ENCODE measurements at regions not wholly inside any gene's neighbourhood (a gene's known extent, or its start where the extent isn't known, plus 50 kb on each side); places are given as distances from the start of the nearest gene placed in this dataset.

- no peak for TF ChIP-seq POLR2A (IDR thresholded peaks at IDR 0.05)
- no peak for TF ChIP-seq CTCF (IDR thresholded peaks at IDR 0.05 in 8 of 11, conservative IDR thresholded peaks at IDR 0.05 in 3 of 11)
- TF ChIP-seq POLR2AphosphoS5 (IDR thresholded peaks at IDR 0.05): no peak
- no peak overlapping the region for H3K4me3 ChIP-seq
- H3K27me3 ChIP-seq (replicated peaks in 1 of 7): no peaks in the 10 kb centered on the region
- no peaks in the 10 kb centered on the region for H3K9me3 ChIP-seq
- H3K36me3 ChIP-seq: no peaks in the 10 kb centered on the region
- no peak for DNase-seq
- H3K27ac ChIP-seq: no peak overlapping the region
- H3K4me1 ChIP-seq: peaks cover 0 to 19% (median 4%) of the 10 kb centered on the region in 6 donors
- 56 to 88% (median 74%) methylated on average over 1 of the region's 1 CpG for WGBS, 5 donors
- intact Hi-C loops (cut with DNase I; ENCODE audit: low total_unique reads): no loop called here
Measured at GRCh38 chr5:124522992-124523391, 223.4 kb downstream of the ZNF608 start.

DNA sequence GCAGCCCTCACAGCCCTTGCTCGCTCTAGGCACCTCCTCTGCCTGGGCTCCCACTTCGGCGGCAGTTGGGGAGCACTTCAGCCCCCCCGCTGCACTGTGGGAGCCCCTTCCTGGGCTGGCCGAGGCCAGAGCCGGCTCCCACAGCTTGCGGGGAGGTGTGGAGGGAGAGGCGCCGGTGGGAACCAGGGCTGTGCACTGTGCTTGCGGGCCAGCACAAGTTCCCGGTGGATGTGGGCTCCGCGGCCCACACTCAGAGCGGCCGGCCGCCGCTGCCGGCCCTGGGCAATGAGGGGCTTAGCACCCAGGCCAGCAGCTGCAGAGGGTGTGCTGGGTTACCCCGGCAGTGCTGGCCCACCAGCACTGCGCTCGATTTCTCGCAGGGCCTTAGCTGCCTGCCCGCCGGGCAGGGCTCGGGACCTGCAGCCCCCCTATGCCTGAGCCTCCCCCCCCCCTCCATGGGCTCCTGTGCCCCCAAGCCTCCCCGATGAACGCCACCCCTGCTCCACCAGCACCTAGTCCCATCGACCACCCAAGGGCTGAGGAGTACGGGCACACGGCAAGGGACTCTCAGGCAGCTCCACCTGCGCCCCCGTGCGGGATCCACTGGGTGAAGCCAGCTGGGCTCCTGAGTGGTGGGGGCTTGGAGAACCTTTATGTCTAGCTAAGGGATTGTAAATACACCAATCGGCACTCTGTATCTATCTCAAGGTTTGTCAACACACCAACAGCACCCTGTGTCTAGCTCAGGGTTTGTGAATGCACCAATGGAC, 224.8 kb downstream of the ZNF608 start:
- no peak for DNase-seq
- Histone ChIP-seq H3K27me3 (replicated peaks in 1 of 7) (no peaks in the 10 kb centered on the region), H3K4me1 (peaks cover 0 to 19% (median 4%) of the 10 kb centered on the region in 6 donors), H3K36me3 (no peaks in the 10 kb centered on the region), H3K27ac (no peak overlapping the region), H3K9me3 (no peaks in the 10 kb centered on the region), H3K4me3 (no peak overlapping the region)
- intact Hi-C loops (cut with DNase I; ENCODE audit: low total_unique reads): no loop called here
- no peak for TF ChIP-seq POLR2A (IDR thresholded peaks at IDR 0.05)
- no peak for TF ChIP-seq CTCF (IDR thresholded peaks at IDR 0.05 in 8 of 11, conservative IDR thresholded peaks at IDR 0.05 in 3 of 11)
- TF ChIP-seq POLR2AphosphoS5 (IDR thresholded peaks at IDR 0.05): no peak
- WGBS, 5 donors: 81 to 94% (median 91%) methylated on average over 16 to 34 of the region's 34 CpGs

DNA sequence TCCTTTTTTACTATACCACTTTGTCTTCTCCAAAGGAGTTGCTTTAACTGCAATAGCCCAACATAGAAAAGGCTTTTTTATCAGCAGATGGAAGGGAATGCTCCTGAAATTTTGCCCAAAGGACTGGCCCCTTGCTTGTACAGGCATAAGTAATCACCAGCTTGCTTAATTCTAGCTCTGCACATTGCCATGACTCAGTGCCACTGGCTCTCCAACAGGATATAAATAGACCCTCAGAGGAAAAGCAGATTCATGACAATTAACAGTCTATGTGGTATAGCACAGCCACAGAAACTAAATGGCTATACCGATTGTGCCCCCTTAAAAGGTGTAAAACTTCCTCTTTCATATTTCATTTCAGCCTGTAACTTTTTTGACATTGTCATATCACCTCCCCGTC, 227.0 kb downstream of the ZNF608 start:
- WGBS, 5 donors: 13 to 33% (median 18%) methylated on average over 2 of the region's 2 CpGs
- no peak overlapping the region for H3K27ac ChIP-seq
- TF ChIP-seq CTCF (IDR thresholded peaks at IDR 0.05 in 8 of 11, conservative IDR thresholded peaks at IDR 0.05 in 3 of 11) (no peak), POLR2AphosphoS5 (IDR thresholded peaks at IDR 0.05) (no peak)
- intact Hi-C loops (cut with DNase I; ENCODE audit: low total_unique reads): no loop called here
- H3K9me3 ChIP-seq: no peaks in the 10 kb centered on the region
- H3K36me3 ChIP-seq: no peaks in the 10 kb centered on the region
- peaks cover 0 to 12% (median 3%) of the 10 kb centered on the region in 6 donors for H3K4me1 ChIP-seq
- no peaks in the 10 kb centered on the region for H3K27me3 ChIP-seq (replicated peaks in 1 of 7)
- DNase-seq: no peak
- H3K4me3 ChIP-seq: no peak overlapping the region

GRCh38 chr5:124516567-124516966, 229.9 kb downstream of the ZNF608 start:
- H3K9me3 ChIP-seq: no peaks in the 10 kb centered on the region
- no peaks in the 10 kb centered on the region for H3K36me3 ChIP-seq
- WGBS, 5 donors: 73 to 88% (median 84%) methylated on average over 2 of the region's 2 CpGs
- no peak overlapping the region for H3K4me3 ChIP-seq
- TF ChIP-seq POLR2AphosphoS5 (IDR thresholded peaks at IDR 0.05): no peak
- no peak for TF ChIP-seq POLR2A (IDR thresholded peaks at IDR 0.05)
- TF ChIP-seq CTCF (IDR thresholded peaks at IDR 0.05 in 8 of 11, conservative IDR thresholded peaks at IDR 0.05 in 3 of 11): no peak
- intact Hi-C loops (cut with DNase I; ENCODE audit: low total_unique reads): no loop called here
- H3K4me1 ChIP-seq: peaks cover 0 to 11% (median 3%) of the 10 kb centered on the region in 6 donors
- no peak for DNase-seq
- no peak overlapping the region for H3K27ac ChIP-seq
- no peaks in the 10 kb centered on the region for H3K27me3 ChIP-seq (replicated peaks in 1 of 7)

Data from spleen (tissue), 11 donors.